ENCODE measurements at regions not wholly inside any gene's neighbourhood (a gene's known extent, or its start where the extent isn't known, plus 50 kb on each side); places are given as distances from the start of the nearest gene placed in this dataset.

GRCh38 chr5:91898019-91898418 is 514.9 kb upstream of the ARRDC3 start:
- Mint-ChIP-seq H3K4me1 (ENCODE audit: low read depth) (no peaks in the 10 kb centered on the region), H3K36me3 (ENCODE audit: insufficient read depth) (no peaks in the 10 kb centered on the region), H3K9me3 (ENCODE audit: low read depth) (no peaks in the 10 kb centered on the region), H3K4me3 (ENCODE audit: low read depth) (no peak overlapping the region), H3K27ac (no peak overlapping the region), H3K27me3 (no peaks in the 10 kb centered on the region)
- DNase-seq (ENCODE audit: low spot score, unreplicated experiment), result no peak
- TF ChIP-seq CTCF (IDR thresholded peaks at IDR 0.05; ENCODE audit: unreplicated experiment), result no peak

GRCh38 chr5:91888810-91889209 is 505.7 kb upstream of the ARRDC3 start:
- TF ChIP-seq CTCF (IDR thresholded peaks at IDR 0.05; ENCODE audit: unreplicated experiment), result no peak
- no peaks in the 10 kb centered on the region for H3K4me1 Mint-ChIP-seq (ENCODE audit: low read depth)
- no peak overlapping the region for H3K27ac Mint-ChIP-seq

GRCh38 chr5:91885291-91886265 is 502.5 kb upstream of the ARRDC3 start:
- Mint-ChIP-seq H3K36me3 (ENCODE audit: insufficient read depth) (no peaks in the 10 kb centered on the region), H3K9me3 (ENCODE audit: low read depth) (peaks cover 8% of the 10 kb centered on the region), H3K27ac (no peak overlapping the region), H3K27me3 (no peaks in the 10 kb centered on the region), H3K4me3 (ENCODE audit: low read depth) (no peak overlapping the region), H3K4me1 (ENCODE audit: low read depth) (no peaks in the 10 kb centered on the region)
- TF ChIP-seq CTCF (IDR thresholded peaks at IDR 0.05; ENCODE audit: unreplicated experiment), result no peak
- DNase-seq (ENCODE audit: low spot score, unreplicated experiment), result no peak

More at GRCh38 chr5:91888810-91889209, 505.7 kb upstream of the ARRDC3 start:
- Mint-ChIP-seq H3K27me3 (no peaks in the 10 kb centered on the region), H3K9me3 (ENCODE audit: low read depth) (peaks cover 8% of the 10 kb centered on the region), H3K36me3 (ENCODE audit: insufficient read depth) (no peaks in the 10 kb centered on the region), H3K4me3 (ENCODE audit: low read depth) (no peak overlapping the region)
- DNase-seq (ENCODE audit: low spot score, unreplicated experiment), result no peak

GRCh38 chr5:91884036-91884435 is 500.9 kb upstream of the ARRDC3 start:
- Mint-ChIP-seq H3K9me3 (ENCODE audit: low read depth) (peaks cover 8% of the 10 kb centered on the region), H3K27ac (no peak overlapping the region), H3K27me3 (no peaks in the 10 kb centered on the region), H3K4me3 (ENCODE audit: low read depth) (no peak overlapping the region), H3K36me3 (ENCODE audit: insufficient read depth) (no peaks in the 10 kb centered on the region), H3K4me1 (ENCODE audit: low read depth) (no peaks in the 10 kb centered on the region)
- no peak for DNase-seq (ENCODE audit: low spot score, unreplicated experiment)
- TF ChIP-seq CTCF (IDR thresholded peaks at IDR 0.05; ENCODE audit: unreplicated experiment), result no peak

GRCh38 chr5:91875196-91875779 is 492.2 kb upstream of the ARRDC3 start:
- Mint-ChIP-seq H3K9me3 (ENCODE audit: low read depth) (peaks cover 6% of the 10 kb centered on the region), H3K27ac (no peak overlapping the region), H3K4me3 (ENCODE audit: low read depth) (no peak overlapping the region), H3K36me3 (ENCODE audit: insufficient read depth) (no peaks in the 10 kb centered on the region), H3K27me3 (no peaks in the 10 kb centered on the region), H3K4me1 (ENCODE audit: low read depth) (no peaks in the 10 kb centered on the region)
- no peak for TF ChIP-seq CTCF (IDR thresholded peaks at IDR 0.05; ENCODE audit: unreplicated experiment)
- DNase-seq (ENCODE audit: low spot score, unreplicated experiment), result no peak
